ENCODE measurements at regions not wholly inside any gene's neighbourhood (a gene's known extent, or its start where the extent isn't known, plus 50 kb on each side); places are given as distances from the start of the nearest gene placed in this dataset.

- H3K4me3 Mint-ChIP-seq (ENCODE audit: unreplicated experiment): no peak overlapping the region
- no peaks in the 10 kb centered on the region for H3K36me3 Mint-ChIP-seq (ENCODE audit: low read depth)
- no peaks in the 10 kb centered on the region for H3K9me3 Mint-ChIP-seq (ENCODE audit: low read depth)
- no peak for DNase-seq (ENCODE audit: low spot score)
- H3K4me1 Mint-ChIP-seq (ENCODE audit: low read depth): peaks cover 14% of the 10 kb centered on the region
- peaks cover 3% of the 10 kb centered on the region for H3K27me3 Mint-ChIP-seq (ENCODE audit: low read depth)
- TF ChIP-seq CTCF (IDR thresholded peaks at IDR 0.05): no peak
- no peak overlapping the region for H3K27ac Mint-ChIP-seq (ENCODE audit: unreplicated experiment)
Observed at GRCh38 chr5:167284222-167284890, 1007.1 kb upstream of the WWC1 start.

- H3K4me3 Mint-ChIP-seq (ENCODE audit: unreplicated experiment): no peak overlapping the region
- no peak overlapping the region for H3K27ac Mint-ChIP-seq (ENCODE audit: unreplicated experiment)
- peaks cover 14% of the 10 kb centered on the region for H3K4me1 Mint-ChIP-seq (ENCODE audit: low read depth)
- no peak for DNase-seq (ENCODE audit: low spot score)
- no peaks in the 10 kb centered on the region for H3K27me3 Mint-ChIP-seq (ENCODE audit: low read depth)
- no peaks in the 10 kb centered on the region for H3K36me3 Mint-ChIP-seq (ENCODE audit: low read depth)
- H3K9me3 Mint-ChIP-seq (ENCODE audit: low read depth): no peaks in the 10 kb centered on the region
- no peak for TF ChIP-seq CTCF (IDR thresholded peaks at IDR 0.05)
Observed at GRCh38 chr5:167285591-167285990, 1005.9 kb upstream of the WWC1 start.

GRCh38 chr5:167286891-167287290 lies 1004.6 kb upstream of the WWC1 start:
- DNase-seq (ENCODE audit: low spot score): no peak
- Mint-ChIP-seq H3K4me3 (ENCODE audit: unreplicated experiment) (no peak overlapping the region), H3K9me3 (ENCODE audit: low read depth) (no peaks in the 10 kb centered on the region), H3K27me3 (ENCODE audit: low read depth) (no peaks in the 10 kb centered on the region), H3K27ac (ENCODE audit: unreplicated experiment) (no peak overlapping the region), H3K36me3 (ENCODE audit: low read depth) (no peaks in the 10 kb centered on the region), H3K4me1 (ENCODE audit: low read depth) (peaks cover 14% of the 10 kb centered on the region)
- TF ChIP-seq CTCF (IDR thresholded peaks at IDR 0.05): no peak

- Mint-ChIP-seq H3K9me3 (ENCODE audit: low read depth) (no peaks in the 10 kb centered on the region), H3K27ac (ENCODE audit: unreplicated experiment) (no peak overlapping the region), H3K27me3 (ENCODE audit: low read depth) (no peaks in the 10 kb centered on the region), H3K4me3 (ENCODE audit: unreplicated experiment) (no peak overlapping the region), H3K4me1 (ENCODE audit: low read depth) (peaks cover 19% of the 10 kb centered on the region), H3K36me3 (ENCODE audit: low read depth) (no peaks in the 10 kb centered on the region)
- no peak for TF ChIP-seq CTCF (IDR thresholded peaks at IDR 0.05)
- DNase-seq (ENCODE audit: low spot score): no peak
Observed at GRCh38 chr5:167290478-167290877, 1001.0 kb upstream of the WWC1 start.

GRCh38 chr5:167294882-167295680 lies 996.4 kb upstream of the WWC1 start:
- no peaks in the 10 kb centered on the region for H3K9me3 Mint-ChIP-seq (ENCODE audit: low read depth)
- no peaks in the 10 kb centered on the region for H3K27me3 Mint-ChIP-seq (ENCODE audit: low read depth)
- TF ChIP-seq CTCF (IDR thresholded peaks at IDR 0.05): peak; percentile 7
- H3K36me3 Mint-ChIP-seq (ENCODE audit: low read depth): no peaks in the 10 kb centered on the region
- peak overlapping the region; percentile 79 for H3K27ac Mint-ChIP-seq (ENCODE audit: unreplicated experiment)
- DNase-seq (ENCODE audit: low spot score): no peak
- no peak overlapping the region for H3K4me3 Mint-ChIP-seq (ENCODE audit: unreplicated experiment)
- peaks cover 33% of the 10 kb centered on the region for H3K4me1 Mint-ChIP-seq (ENCODE audit: low read depth)
